SK-N-SH (cell line): ENCODE measurements at regions not wholly inside any gene's neighbourhood (a gene's known extent, or its start where the extent isn't known, plus 50 kb on each side); places are given as distances from the start of the nearest gene placed in this dataset.

ENCODE experiments used
- CTCF ChIA-PET: fragments of 300-600, 350-600 bp; formaldehyde crosslinking; extraction: SDS; loops from one replicate; lab custom pipeline; 2021; lab: Yijun Ruan, JAX
- POLR2A ChIA-PET: fragments of 350-600 bp; sonication (Branson Sonifier 250); formaldehyde crosslinking; extraction: SDS; loops from one replicate; lab custom pipeline; 2020; ENCODE audit warnings: antibody characterized with exemption, inconsistent platforms; lab: Yijun Ruan, JAX
- DNase-seq: peaks from one replicate; pipeline ENCODE4 v3.0.0; 2012
- H2AFZ ChIP-seq: fragments of 200-600 bp; sonication (generic); 2 replicates; pipeline ENCODE4 v1.8.1; 2016; ENCODE audit warnings: antibody characterized with exemption, mild to moderate bottlenecking, low read depth
- H3F3A ChIP-seq: fragments of 200-600 bp; sonication (generic); replicated peaks from 2 replicates; pipeline ENCODE3; 2016; ENCODE audit warnings: antibody characterized with exemption, mild to moderate bottlenecking; ENCODE audit not compliant: insufficient read depth
- H3K27ac ChIP-seq, 2 experiments: fragments of 200-500 bp in 1 of 2; fragments of 200-600 bp in 1 of 2; sonication (Bioruptor generic) in 1 of 2; sonication (generic), shearing (Covaris generic) in 1 of 2; 2 replicates each; pipeline versions ENCODE4 v1.5.1 to v1.6.1; 2014 to 2016; ENCODE audit warnings: low read depth in 2 of 2, inconsistent platforms in 1 of 2, low read length in 1 of 2, mild to moderate bottlenecking in 1 of 2, mixed read lengths in 1 of 2
- H3K27me3 ChIP-seq: fragments of 200-600 bp; sonication (generic), shearing (Covaris generic); 2 replicates; pipeline ENCODE4 v1.6.1; 2016; ENCODE audit warnings: mixed run types; ENCODE audit not compliant: insufficient read depth
- H3K36me3 ChIP-seq, 2 experiments: fragments of 200-500 bp in 1 of 2; fragments of 200-600 bp in 1 of 2; sonication (Bioruptor generic) in 1 of 2; sonication (generic) in 1 of 2; replicated peaks in 1 of 2; 2 replicates each; pipeline versions ENCODE3 to v1.5.1; 2014 to 2016; ENCODE audit warnings: low read length in 1 of 2, mild to moderate bottlenecking in 1 of 2; ENCODE audit not compliant: insufficient read depth in 2 of 2, control insufficient read depth in 1 of 2
- H3K4me1 ChIP-seq, 2 experiments: fragments of 200-500 bp in 1 of 2; fragments of 200-600 bp in 1 of 2; sonication (Bioruptor generic) in 1 of 2; sonication (generic), shearing (Covaris generic) in 1 of 2; 2 replicates each; pipeline versions ENCODE4 v1.5.1 to v1.6.1; 2014 to 2016; ENCODE audit warnings: low read depth in 1 of 2, low read length in 1 of 2, mixed run types in 1 of 2; ENCODE audit not compliant: insufficient read depth in 2 of 2, control insufficient read depth in 1 of 2
- H3K4me2 ChIP-seq: fragments of 200-600 bp; sonication (generic), shearing (Covaris generic); 2 replicates; pipeline ENCODE4 v1.6.1; 2017; ENCODE audit warnings: mixed run types
- H3K4me3 ChIP-seq, 2 experiments: fragments of 200-500 bp in 1 of 2; fragments of 200-600 bp in 1 of 2; sonication (Bioruptor generic) in 1 of 2; sonication (generic), shearing (Covaris generic) in 1 of 2; 2 replicates each; pipeline versions ENCODE4 v1.5.1 to v1.8.1; 2014 to 2016; ENCODE audit warnings: low read depth in 2 of 2, inconsistent platforms in 1 of 2, low read length in 1 of 2, mild to moderate bottlenecking in 1 of 2, mixed read lengths in 1 of 2, moderate library complexity in 1 of 2
- H3K79me2 ChIP-seq: fragments of 200-600 bp; sonication (generic); 2 replicates; pipeline ENCODE4 v1.8.1; 2017; ENCODE audit warnings: mild to moderate bottlenecking; ENCODE audit not compliant: insufficient read depth
- H3K9ac ChIP-seq: fragments of 200-600 bp; sonication (generic); 2 replicates; pipeline ENCODE4 v1.6.1; 2017; ENCODE audit warnings: mixed run types
- H3K9me2 ChIP-seq: fragments of 200-600 bp; sonication (generic); 2 replicates; pipeline ENCODE4 v1.6.1; 2017; ENCODE audit warnings: mixed run types
- H3K9me3 ChIP-seq: fragments of 200-600 bp; sonication (generic); 2 replicates; pipeline ENCODE4 v1.6.1; 2017; ENCODE audit warnings: mixed run types, mild to moderate bottlenecking, moderate library complexity
- H4K20me1 ChIP-seq: fragments of 200-600 bp; sonication (generic); 2 replicates; pipeline ENCODE4 v1.6.1; 2017; ENCODE audit warnings: mild to moderate bottlenecking, mixed run types; ENCODE audit not compliant: insufficient read depth
- CHD2 ChIP-seq: fragments of 150-350 bp; IDR thresholded peaks from 2 replicates; pipeline ENCODE4 v1.6.1; 2018; ENCODE audit warnings: low read length; ENCODE audit not compliant: partially characterized antibody
- CTCF ChIP-seq: fragments of 200-600 bp; sonication (generic); IDR thresholded peaks from 2 replicates; pipeline ENCODE4 v1.6.1; 2017; ENCODE audit warnings: antibody characterized with exemption, mild to moderate bottlenecking, moderate library complexity
- EZH2phosphoT487 ChIP-seq: fragments of 200-600 bp; sonication (generic); IDR thresholded peaks from 2 replicates; pipeline ENCODE4 v1.6.1; 2017; ENCODE audit warnings: low read depth, mixed run types, mild to moderate bottlenecking, antibody characterized with exemption, moderate library complexity, borderline replicate concordance
- FOSL2 ChIP-seq: IDR thresholded peaks from 2 replicates; pipeline ENCODE4 v1.4.0; 2012; ENCODE audit warnings: low read depth, mild to moderate bottlenecking, moderate library complexity, borderline replicate concordance
- GABPA ChIP-seq: IDR thresholded peaks from 2 replicates; pipeline ENCODE4 v1.4.0; 2012; ENCODE audit warnings: low read depth, mild to moderate bottlenecking
- GATA2 ChIP-seq: sonication (generic); formaldehyde crosslinking; IDR thresholded peaks from 2 replicates; pipeline ENCODE4 v1.5.0; 2020; ENCODE audit warnings: mild to moderate bottlenecking, missing genetic modification reagents
- JUND ChIP-seq: IDR thresholded peaks from 2 replicates; pipeline ENCODE4 v1.4.0; 2012
- MAX ChIP-seq: IDR thresholded peaks from 2 replicates; pipeline ENCODE4 v1.4.0; 2012; ENCODE audit warnings: low read depth
- MEF2A ChIP-seq: IDR thresholded peaks from 2 replicates; pipeline ENCODE4 v1.4.0; 2012; ENCODE audit warnings: low read depth, borderline replicate concordance
- NFIC ChIP-seq: IDR thresholded peaks from 2 replicates; pipeline ENCODE4 v1.4.0; 2012; ENCODE audit warnings: borderline replicate concordance
- NRF1 ChIP-seq: IDR thresholded peaks from 2 replicates; pipeline ENCODE4 v1.6.1; 2012; ENCODE audit warnings: low read depth, mild to moderate bottlenecking, low read length
- PBX3 ChIP-seq: IDR thresholded peaks from 2 replicates; pipeline ENCODE4; 2012
- RAD21 ChIP-seq: IDR thresholded peaks from 2 replicates; pipeline ENCODE4 v1.6.1; 2012; ENCODE audit warnings: mild to moderate bottlenecking, low read length
- RCOR1 ChIP-seq: fragments of 150-350 bp; IDR thresholded peaks from 2 replicates; pipeline ENCODE4 v1.6.1; 2017; ENCODE audit warnings: antibody characterized with exemption, low read length
- RFX5 ChIP-seq: IDR thresholded peaks from 2 replicates; pipeline ENCODE4 v1.6.1; 2012; ENCODE audit warnings: mild to moderate bottlenecking, improper control_type of control experiment, low read length
- TEAD4 ChIP-seq: IDR thresholded peaks from 2 replicates; pipeline ENCODE4 v1.4.0; 2012; ENCODE audit warnings: mild to moderate bottlenecking, borderline replicate concordance; ENCODE audit not compliant: insufficient read depth
- USF1 ChIP-seq: IDR thresholded peaks from 2 replicates; pipeline ENCODE4 v1.4.0; 2012; ENCODE audit warnings: low read depth, borderline replicate concordance
- USF2 ChIP-seq: fragments of 150-350 bp; IDR thresholded peaks from 2 replicates; pipeline ENCODE4 v1.6.1; 2017; ENCODE audit warnings: antibody characterized with exemption, low read length, low read depth, borderline replicate concordance
- YY1 ChIP-seq: IDR thresholded peaks from 2 replicates; pipeline ENCODE4 v1.4.0; 2012; ENCODE audit warnings: low read depth, mild to moderate bottlenecking
- ZBTB33 ChIP-seq: IDR thresholded peaks from 2 replicates; pipeline ENCODE4 v1.4.0; 2012; ENCODE audit warnings: low read depth, borderline replicate concordance
- WGBS: methylation state at CpG from one replicate; pipeline ENCODE4 v1.1.6; 2017; ENCODE audit warnings: low lambda C conversion rate; 5-methylcytosine and 5-hydroxymethylcytosine counted together

- Histone ChIP-seq H3K27me3 (no peaks in the 10 kb centered on the region), H2AFZ (no peak overlapping the region), H3K4me3 (no peak overlapping the region), H3K27ac (no peak overlapping the region), H3K9ac (no peak overlapping the region), H3K9me3 (no peaks in the 10 kb centered on the region), H3K4me1 (no peaks in the 10 kb centered on the region), H3K9me2 (no peaks in the 10 kb centered on the region), H3F3A (no peaks in the 10 kb centered on the region), H3K4me2 (no peak overlapping the region), H3K36me3 (no peaks in the 10 kb centered on the region), H3K79me2 (no peaks in the 10 kb centered on the region), H4K20me1 (no peaks in the 10 kb centered on the region)
- no peak for DNase-seq
- WGBS = 89% methylated on average over 1 of the region's 1 CpG
- TF ChIP-seq FOSL2 = no peak
- no peak for TF ChIP-seq RFX5
- TF ChIP-seq MAX = no peak
- TF ChIP-seq NFIC = no peak
- TF ChIP-seq EZH2phosphoT487 = no peak
- no peak for TF ChIP-seq YY1
- TF ChIP-seq NRF1 = no peak
- no peak for TF ChIP-seq MEF2A
- TF ChIP-seq PBX3 = no peak
- TF ChIP-seq RCOR1 = no peak
- TF ChIP-seq ZBTB33 = no peak
- TF ChIP-seq GABPA = no peak
- TF ChIP-seq RAD21 = no peak
- TF ChIP-seq USF2 = no peak
- TF ChIP-seq CHD2 = no peak
- TF ChIP-seq CTCF = no peak
- no peak for TF ChIP-seq USF1
- no peak for TF ChIP-seq JUND
- no peak for TF ChIP-seq TEAD4
- TF ChIP-seq GATA2 (CRISPR knock-in tag) = no peak
- POLR2A ChIA-PET = no interaction called here
- CTCF ChIA-PET = no interaction called here
Measured at GRCh38 chr5:98605426-98605825, 168.0 kb upstream of the RGMB start.
